ENCODE measurements at regions not wholly inside any gene's neighbourhood (a gene's known extent, or its start where the extent isn't known, plus 50 kb on each side); places are given as distances from the start of the nearest gene placed in this dataset.
"Not testable (repeated sequence)": the region's sequence is repeated elsewhere in the genome, so short reads cannot be mapped to it uniquely, and the experiment has no call there.

DNA sequence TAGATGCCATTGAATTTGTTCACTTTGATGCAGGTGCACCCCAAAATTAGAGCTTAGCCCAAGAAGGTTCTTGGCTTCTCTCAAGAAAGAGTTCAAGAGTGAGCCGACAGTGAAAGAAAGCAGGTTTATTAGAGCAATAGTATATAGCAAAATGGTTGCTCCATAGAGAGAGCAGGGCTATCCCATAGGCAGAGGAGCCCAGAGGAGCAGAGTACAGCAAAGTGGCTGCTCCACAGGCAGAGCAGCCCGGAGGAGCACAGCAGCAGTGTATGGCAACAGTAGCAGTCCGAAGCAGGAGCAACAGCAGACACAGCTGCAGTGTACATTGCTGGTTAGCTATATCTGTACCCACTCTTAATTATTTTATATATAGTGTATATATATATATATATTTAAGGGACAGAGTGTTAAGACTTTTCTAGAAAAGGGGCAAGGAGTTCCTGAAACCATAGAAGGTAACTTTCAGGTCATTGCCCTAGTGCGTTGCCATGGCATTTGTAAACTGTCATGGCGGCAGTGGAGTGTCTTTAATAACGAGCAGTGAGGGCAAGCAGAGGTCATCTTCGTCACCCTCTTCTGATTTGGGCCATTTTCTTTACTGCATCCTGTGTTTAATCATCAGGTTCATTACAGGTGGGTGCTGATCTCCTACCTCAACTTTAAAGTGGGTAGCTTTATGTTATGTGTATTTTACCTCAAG is 222.7 kb downstream of the CYB561 start:
- Histone ChIP-seq H3K27ac (no peak overlapping the region), H3K9me3 (peaks cover 0 to 6% (median 0%) of the 10 kb centered on the region in 3 donors), H3K36me3 (no peaks in the 10 kb centered on the region), H3K4me1 (no peaks in the 10 kb centered on the region), H3K4me3 (no peak overlapping the region), H3K27me3 (no peaks in the 10 kb centered on the region)
- no peak for TF ChIP-seq CTCF (IDR thresholded peaks at IDR 0.05)
- intact Hi-C loops (cut with DNase I; ENCODE audit: low total_unique reads) = no loop called here
- no peak for DNase-seq

DNA sequence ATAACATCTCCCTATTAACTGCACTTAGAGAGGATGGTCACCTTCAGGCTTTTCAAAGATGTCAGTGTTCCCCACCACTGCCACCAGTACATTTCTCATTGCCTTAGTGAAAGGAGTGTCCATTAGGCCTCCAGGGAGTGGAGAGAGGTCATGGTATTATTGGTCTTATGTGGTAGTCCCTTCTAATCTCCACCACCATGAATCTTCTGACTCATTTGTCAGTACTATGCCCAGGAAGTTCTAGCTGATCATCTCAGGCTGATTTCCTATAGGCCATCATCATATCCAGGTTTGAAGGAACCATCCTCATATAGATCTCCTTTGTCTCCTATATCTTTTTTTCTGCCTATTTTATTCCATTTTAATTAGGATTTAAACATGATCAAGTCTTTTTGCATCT is 221.5 kb downstream of the CYB561 start:
- Histone ChIP-seq H3K27me3 (no peaks in the 10 kb centered on the region), H3K9me3 (peaks cover 0 to 7% (median 0%) of the 10 kb centered on the region in 3 donors), H3K4me1 (no peaks in the 10 kb centered on the region), H3K27ac (no peak overlapping the region), H3K36me3 (no peaks in the 10 kb centered on the region), H3K4me3 (no peak overlapping the region)
- intact Hi-C loops (cut with DNase I; ENCODE audit: low total_unique reads) = no loop called here
- DNase-seq = no peak
- no peak for TF ChIP-seq CTCF (IDR thresholded peaks at IDR 0.05)

GRCh38 chr17:63226720-63227119 is 219.4 kb downstream of the CYB561 start:
- H3K4me1 ChIP-seq; H3K4me3 ChIP-seq; H3K27me3 ChIP-seq; H3K36me3 ChIP-seq; intact Hi-C loops (cut with DNase I; ENCODE audit: low total_unique reads); H3K27ac ChIP-seq; DNase-seq: not testable (repeated sequence)
- H3K9me3 ChIP-seq = peaks cover 0 to 16% (median 7%) of the 10 kb centered on the region in 3 donors

DNA sequence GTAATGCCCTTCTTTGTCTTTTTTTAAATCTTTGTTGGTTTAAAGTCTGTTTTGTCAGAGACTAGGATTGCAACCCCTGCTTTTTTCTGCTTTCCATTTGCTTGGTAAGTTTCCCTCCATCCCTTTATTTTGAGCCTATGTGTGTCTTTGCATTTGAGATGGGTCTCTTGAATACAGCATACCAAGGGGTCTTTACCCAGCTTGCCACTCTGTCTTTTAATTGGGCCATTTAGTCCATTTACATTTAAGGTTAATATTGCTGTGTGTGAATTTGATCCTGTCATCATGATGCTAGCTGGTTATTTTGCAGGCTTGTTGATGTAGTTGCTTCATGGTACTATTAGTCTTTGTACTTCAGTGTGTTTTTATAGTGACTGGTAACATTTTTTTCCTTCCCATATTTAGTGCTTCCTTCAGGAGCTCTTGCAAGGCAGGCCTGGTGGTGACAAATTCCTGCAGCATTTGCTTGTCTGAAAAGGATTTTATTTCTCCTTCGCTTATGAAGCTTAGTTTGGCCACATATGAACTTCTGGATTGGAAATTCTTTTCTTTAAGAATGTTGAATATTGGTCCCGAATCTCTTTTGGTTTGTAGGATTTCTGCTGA is 215.0 kb downstream of the CYB561 start:
- intact Hi-C loops (cut with DNase I; ENCODE audit: low total_unique reads); H3K27ac ChIP-seq; H3K27me3 ChIP-seq; H3K4me3 ChIP-seq; DNase-seq; H3K36me3 ChIP-seq; H3K4me1 ChIP-seq: not testable (repeated sequence)
- H3K9me3 ChIP-seq = peaks cover 0 to 20% (median 7%) of the 10 kb centered on the region in 3 donors

DNA sequence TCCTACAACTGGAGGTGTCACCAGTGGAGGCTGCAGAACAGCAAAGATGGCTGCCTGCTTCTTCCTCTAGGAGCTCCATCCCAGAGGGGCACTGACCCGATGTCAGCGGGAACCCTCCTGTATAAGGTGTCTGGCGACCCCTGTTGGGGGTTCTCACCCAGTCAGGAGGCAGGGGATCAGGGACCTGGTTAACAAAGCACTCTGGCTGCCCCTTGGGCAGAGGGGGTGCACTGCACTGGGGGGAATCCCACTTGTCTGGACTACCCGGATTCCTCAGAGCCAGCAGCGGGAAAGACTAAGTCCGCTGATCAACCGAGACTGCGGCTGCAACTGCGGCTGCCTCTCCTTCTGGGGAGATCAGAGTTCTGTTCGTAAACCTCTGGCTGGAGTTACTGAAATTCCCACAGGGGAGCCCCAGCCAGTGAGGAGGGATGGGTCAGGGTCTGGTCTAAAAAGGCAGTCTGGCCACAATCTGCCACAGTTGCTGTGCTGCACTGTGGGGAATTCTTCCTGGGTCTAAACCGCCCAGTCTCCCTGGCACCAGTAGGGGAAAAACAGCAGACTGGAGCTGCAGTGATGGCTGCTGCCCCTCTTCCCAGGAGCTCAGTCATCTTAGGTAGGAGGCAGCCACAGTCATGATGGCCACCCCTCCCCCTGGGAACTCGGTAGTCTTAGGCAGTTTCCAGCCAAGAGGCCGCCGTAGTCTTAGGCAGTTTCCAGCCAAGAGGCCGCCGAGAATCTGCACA is 213.4 kb downstream of the CYB561 start:
- TF ChIP-seq CTCF (IDR thresholded peaks at IDR 0.05) = no peak
- intact Hi-C loops (cut with DNase I; ENCODE audit: low total_unique reads) = no loop called here
- no peak for DNase-seq

GRCh38 chr17:63240106-63240505 is 206.0 kb downstream of the CYB561 start:
- intact Hi-C loops (cut with DNase I; ENCODE audit: low total_unique reads) = no loop called here
- no peak for DNase-seq
- no peak overlapping the region for H3K27ac ChIP-seq
- no peak for TF ChIP-seq CTCF (IDR thresholded peaks at IDR 0.05)
- H3K27me3 ChIP-seq = no peaks in the 10 kb centered on the region
- H3K4me3 ChIP-seq = no peak overlapping the region
- H3K36me3 ChIP-seq = no peaks in the 10 kb centered on the region
- H3K4me1 ChIP-seq = no peaks in the 10 kb centered on the region
- H3K9me3 ChIP-seq = peaks cover 0 to 4% (median 0%) of the 10 kb centered on the region in 3 donors

More for the DNA sequence above, 213.4 kb downstream of the CYB561 start:
- H3K4me3 ChIP-seq = no peak overlapping the region
- H3K27ac ChIP-seq = no peak overlapping the region
- peaks cover 0 to 20% (median 7%) of the 10 kb centered on the region in 3 donors for H3K9me3 ChIP-seq
- no peaks in the 10 kb centered on the region for H3K4me1 ChIP-seq
- peaks cover 0 to 4% (median 0%) of the 10 kb centered on the region in 3 donors for H3K36me3 ChIP-seq
- no peaks in the 10 kb centered on the region for H3K27me3 ChIP-seq

Measured in tibial artery (tissue), 4 donors.